Panc1 (cell line): ENCODE measurements at regions not wholly inside any gene's neighbourhood (a gene's known extent, or its start where the extent isn't known, plus 50 kb on each side); places are given as distances from the start of the nearest gene placed in this dataset.

Experiments
- SIN3A ChIP-seq: IDR thresholded peaks from 2 replicates; pipeline ENCODE4 v1.6.1; 2012; ENCODE audit warnings: low read depth, mild to moderate bottlenecking, low read length, moderate library complexity, borderline replicate concordance; ENCODE audit not compliant: insufficient read depth
- TF ChIP-seq, protein P1 (sequence below): fragments of 450-650 bp; IDR thresholded peaks from 2 replicates; pipeline ENCODE4 v1.5.1; 2017; ENCODE audit warnings: mild to moderate bottlenecking

DNA sequence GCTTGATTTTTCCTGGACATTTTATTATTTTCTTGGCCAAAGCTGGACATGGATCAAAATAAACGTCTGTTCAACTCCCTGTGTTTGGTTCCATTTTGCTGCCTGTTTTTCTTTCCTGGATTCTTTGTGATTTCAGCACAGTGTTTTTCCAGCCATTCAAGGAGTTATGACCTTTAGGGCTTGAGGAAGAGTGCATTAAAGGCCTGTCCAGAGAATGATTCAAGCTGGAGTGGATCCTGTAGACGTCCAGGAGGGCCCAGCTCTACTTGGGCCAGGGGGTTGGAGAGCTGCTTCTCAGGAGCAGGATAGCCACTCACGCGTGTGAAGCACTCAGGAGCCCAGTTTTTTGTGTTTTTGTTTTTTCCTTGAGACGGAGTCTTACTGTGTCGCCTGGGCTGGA is 56.5 kb upstream of the IER3 start:
- TF ChIP-seq, protein P1, sequence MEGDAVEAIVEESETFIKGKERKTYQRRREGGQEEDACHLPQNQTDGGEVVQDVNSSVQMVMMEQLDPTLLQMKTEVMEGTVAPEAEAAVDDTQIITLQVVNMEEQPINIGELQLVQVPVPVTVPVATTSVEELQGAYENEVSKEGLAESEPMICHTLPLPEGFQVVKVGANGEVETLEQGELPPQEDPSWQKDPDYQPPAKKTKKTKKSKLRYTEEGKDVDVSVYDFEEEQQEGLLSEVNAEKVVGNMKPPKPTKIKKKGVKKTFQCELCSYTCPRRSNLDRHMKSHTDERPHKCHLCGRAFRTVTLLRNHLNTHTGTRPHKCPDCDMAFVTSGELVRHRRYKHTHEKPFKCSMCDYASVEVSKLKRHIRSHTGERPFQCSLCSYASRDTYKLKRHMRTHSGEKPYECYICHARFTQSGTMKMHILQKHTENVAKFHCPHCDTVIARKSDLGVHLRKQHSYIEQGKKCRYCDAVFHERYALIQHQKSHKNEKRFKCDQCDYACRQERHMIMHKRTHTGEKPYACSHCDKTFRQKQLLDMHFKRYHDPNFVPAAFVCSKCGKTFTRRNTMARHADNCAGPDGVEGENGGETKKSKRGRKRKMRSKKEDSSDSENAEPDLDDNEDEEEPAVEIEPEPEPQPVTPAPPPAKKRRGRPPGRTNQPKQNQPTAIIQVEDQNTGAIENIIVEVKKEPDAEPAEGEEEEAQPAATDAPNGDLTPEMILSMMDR: no peak
- TF ChIP-seq SIN3A: no peak
